ENCODE measurements at regions not wholly inside any gene's neighbourhood (a gene's known extent, or its start where the extent isn't known, plus 50 kb on each side); places are given as distances from the start of the nearest gene placed in this dataset.
"Not testable (repeated sequence)": the region's sequence is repeated elsewhere in the genome, so short reads cannot be mapped to it uniquely, and the experiment has no call there.

DNA sequence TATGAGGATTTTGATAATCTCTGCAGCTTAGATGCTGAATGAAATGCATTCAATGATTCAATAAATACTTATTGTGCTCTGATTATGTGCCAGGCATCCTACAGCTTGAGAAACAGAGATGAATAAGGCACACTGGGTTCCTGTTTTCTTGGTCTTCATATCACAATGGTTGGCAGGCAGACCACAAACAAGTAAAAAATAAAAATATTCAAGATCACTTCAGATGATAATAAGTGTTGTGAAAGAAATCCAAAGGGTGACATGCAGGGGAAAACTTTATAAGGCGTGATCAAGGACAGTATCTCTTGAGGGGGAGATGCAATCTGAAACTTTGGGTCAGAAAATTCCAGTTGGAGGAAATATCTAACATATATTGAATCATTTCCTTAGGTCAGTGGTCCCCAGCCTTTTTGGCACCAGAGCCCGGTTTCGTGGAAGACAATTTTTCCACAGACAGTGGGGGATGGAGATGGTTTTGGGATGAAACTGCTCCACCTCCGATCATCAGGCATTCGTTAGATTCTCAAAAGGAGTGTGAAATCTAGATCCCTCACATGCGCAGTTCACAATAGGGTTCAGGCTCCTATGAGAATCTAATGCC, 73.7 kb upstream of the RAP1B start:
- H3K27ac Mint-ChIP-seq (ENCODE audit: unreplicated experiment): no peak overlapping the region
- no peaks in the 10 kb centered on the region for H3K36me3 Mint-ChIP-seq (ENCODE audit: low read depth)
- no peak overlapping the region for H3K4me3 Mint-ChIP-seq
- TF ChIP-seq, protein P1, sequence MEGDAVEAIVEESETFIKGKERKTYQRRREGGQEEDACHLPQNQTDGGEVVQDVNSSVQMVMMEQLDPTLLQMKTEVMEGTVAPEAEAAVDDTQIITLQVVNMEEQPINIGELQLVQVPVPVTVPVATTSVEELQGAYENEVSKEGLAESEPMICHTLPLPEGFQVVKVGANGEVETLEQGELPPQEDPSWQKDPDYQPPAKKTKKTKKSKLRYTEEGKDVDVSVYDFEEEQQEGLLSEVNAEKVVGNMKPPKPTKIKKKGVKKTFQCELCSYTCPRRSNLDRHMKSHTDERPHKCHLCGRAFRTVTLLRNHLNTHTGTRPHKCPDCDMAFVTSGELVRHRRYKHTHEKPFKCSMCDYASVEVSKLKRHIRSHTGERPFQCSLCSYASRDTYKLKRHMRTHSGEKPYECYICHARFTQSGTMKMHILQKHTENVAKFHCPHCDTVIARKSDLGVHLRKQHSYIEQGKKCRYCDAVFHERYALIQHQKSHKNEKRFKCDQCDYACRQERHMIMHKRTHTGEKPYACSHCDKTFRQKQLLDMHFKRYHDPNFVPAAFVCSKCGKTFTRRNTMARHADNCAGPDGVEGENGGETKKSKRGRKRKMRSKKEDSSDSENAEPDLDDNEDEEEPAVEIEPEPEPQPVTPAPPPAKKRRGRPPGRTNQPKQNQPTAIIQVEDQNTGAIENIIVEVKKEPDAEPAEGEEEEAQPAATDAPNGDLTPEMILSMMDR (conservative IDR thresholded peaks at IDR 0.05): no peak
- peaks cover 8% of the 10 kb centered on the region for H3K4me1 Mint-ChIP-seq
- peaks cover 5% of the 10 kb centered on the region for H3K9me3 Mint-ChIP-seq
- no peak for DNase-seq (ENCODE audit: low read depth, low spot score)
- no peaks in the 10 kb centered on the region for H3K27me3 Mint-ChIP-seq (ENCODE audit: low read depth)

DNA sequence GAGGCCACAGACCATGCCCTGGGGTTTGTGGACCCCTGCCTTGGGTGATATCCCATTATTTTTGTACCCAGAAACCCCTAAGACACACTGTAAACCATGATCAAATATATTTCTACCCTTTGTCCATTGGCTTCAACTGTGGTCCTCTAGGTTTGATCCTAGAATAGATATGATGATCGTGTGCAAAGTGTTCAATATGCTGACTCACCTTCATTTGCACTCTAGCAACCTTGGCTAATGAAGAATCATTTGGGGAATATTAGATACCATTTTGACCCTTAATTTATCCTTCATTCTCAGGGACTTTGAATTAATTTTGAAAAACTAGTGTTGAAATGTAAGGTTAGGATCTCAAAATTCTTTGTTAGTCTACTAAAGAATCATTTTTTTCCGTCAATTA, 73.1 kb upstream of the RAP1B start:
- peaks cover 8% of the 10 kb centered on the region for H3K4me1 Mint-ChIP-seq
- no peaks in the 10 kb centered on the region for H3K36me3 Mint-ChIP-seq (ENCODE audit: low read depth)
- H3K27me3 Mint-ChIP-seq (ENCODE audit: low read depth): no peaks in the 10 kb centered on the region
- H3K27ac Mint-ChIP-seq (ENCODE audit: unreplicated experiment): no peak overlapping the region
- DNase-seq (ENCODE audit: low read depth, low spot score): no peak
- H3K9me3 Mint-ChIP-seq: peaks cover 5% of the 10 kb centered on the region
- no peak overlapping the region for H3K4me3 Mint-ChIP-seq
- TF ChIP-seq, protein P1 (conservative IDR thresholded peaks at IDR 0.05): no peak

DNA sequence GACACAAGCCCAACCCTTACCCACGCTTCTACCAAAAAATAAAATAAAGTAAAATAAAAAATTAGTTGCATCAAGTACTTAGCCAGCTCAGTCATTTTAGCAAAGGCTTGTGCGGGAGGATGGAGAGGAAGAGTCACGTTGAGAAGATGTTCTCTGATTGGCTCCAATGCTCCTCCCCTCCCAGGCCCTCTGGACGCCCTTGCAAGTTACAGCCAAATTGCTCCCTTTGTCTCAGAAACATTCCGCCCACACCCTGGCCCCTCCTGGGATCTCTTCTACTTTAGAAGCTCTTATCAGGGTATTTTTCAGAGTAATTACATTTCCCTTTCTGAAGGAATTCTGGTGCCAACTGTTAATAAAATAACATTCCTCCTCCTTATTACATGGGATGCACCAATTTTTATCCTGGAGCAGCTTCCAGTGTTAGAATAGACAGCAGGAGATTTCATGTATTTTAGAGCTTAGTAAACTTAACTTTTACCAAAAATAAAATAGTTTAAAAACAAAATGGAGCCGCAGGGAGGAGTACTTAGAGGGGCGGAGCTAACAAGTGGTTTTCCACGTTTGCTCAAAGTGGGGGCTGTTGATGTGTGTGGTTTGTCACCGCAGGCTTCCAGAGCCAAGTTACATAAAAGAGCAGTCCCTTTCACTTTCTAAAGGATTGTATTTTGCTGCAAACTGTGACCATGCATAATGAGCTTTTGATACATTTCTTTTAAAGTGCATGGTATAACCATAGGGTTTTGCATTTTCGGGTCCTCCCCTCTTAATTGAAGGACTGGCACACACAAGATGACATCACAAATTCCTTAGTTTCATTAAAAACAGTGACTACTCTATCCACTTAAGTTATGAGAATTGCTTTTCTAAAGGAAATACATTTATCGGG, 71.7 kb upstream of the RAP1B start:
- no peak overlapping the region for H3K27ac Mint-ChIP-seq (ENCODE audit: unreplicated experiment)
- peaks cover 5% of the 10 kb centered on the region for H3K9me3 Mint-ChIP-seq
- H3K4me1 Mint-ChIP-seq: peaks cover 8% of the 10 kb centered on the region
- H3K4me3 Mint-ChIP-seq: no peak overlapping the region
- no peak for DNase-seq (ENCODE audit: low read depth, low spot score)
- TF ChIP-seq, protein P1 (conservative IDR thresholded peaks at IDR 0.05): no peak
- no peaks in the 10 kb centered on the region for H3K36me3 Mint-ChIP-seq (ENCODE audit: low read depth)
- no peaks in the 10 kb centered on the region for H3K27me3 Mint-ChIP-seq (ENCODE audit: low read depth)

DNA sequence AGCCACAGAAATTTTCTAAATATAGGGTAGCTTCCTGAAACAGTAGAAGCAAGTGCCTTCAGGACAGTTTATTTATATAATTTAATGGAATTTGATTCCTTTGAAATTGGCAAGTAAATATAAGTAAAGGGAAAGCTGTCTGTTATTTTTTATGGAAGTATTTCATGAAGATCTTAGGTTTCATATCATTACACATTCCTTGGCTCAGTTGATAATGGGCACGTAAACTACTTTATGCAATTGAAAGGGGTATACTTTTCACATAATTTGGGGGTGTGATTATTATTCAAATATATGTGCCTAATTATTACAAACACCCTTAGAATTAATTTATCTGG, 71.1 kb upstream of the RAP1B start:
- Mint-ChIP-seq H3K27ac (ENCODE audit: unreplicated experiment) (no peak overlapping the region), H3K4me3 (no peak overlapping the region), H3K4me1 (peaks cover 8% of the 10 kb centered on the region), H3K27me3 (ENCODE audit: low read depth) (no peaks in the 10 kb centered on the region), H3K9me3 (peaks cover 5% of the 10 kb centered on the region), H3K36me3 (ENCODE audit: low read depth) (no peaks in the 10 kb centered on the region)
- DNase-seq (ENCODE audit: low read depth, low spot score): no peak
- TF ChIP-seq, protein P1 (conservative IDR thresholded peaks at IDR 0.05): no peak

DNA sequence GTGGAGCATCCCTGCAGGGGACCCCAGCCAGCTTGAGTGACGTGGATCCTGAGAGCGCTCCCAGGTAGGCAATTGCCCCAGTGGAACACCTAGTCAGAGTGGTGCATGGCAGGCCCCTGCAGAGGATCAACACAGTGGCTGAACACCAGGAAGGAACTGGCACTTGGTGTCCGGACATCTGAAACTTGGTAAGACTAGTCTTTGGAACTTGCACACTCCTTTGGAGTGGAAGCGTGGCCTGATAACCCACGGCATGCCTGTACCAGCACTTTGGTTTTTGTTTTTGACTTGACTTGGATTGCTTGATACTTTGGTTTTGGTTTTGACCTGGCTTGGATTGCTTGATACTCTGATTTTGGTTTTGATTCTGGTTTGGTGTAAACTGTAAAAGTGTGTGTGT, 69.9 kb upstream of the RAP1B start:
- H3K4me3 Mint-ChIP-seq; H3K4me1 Mint-ChIP-seq; H3K27ac Mint-ChIP-seq (ENCODE audit: unreplicated experiment); H3K36me3 Mint-ChIP-seq (ENCODE audit: low read depth); H3K27me3 Mint-ChIP-seq (ENCODE audit: low read depth); H3K9me3 Mint-ChIP-seq; DNase-seq (ENCODE audit: low read depth, low spot score): not testable (repeated sequence)

DNA sequence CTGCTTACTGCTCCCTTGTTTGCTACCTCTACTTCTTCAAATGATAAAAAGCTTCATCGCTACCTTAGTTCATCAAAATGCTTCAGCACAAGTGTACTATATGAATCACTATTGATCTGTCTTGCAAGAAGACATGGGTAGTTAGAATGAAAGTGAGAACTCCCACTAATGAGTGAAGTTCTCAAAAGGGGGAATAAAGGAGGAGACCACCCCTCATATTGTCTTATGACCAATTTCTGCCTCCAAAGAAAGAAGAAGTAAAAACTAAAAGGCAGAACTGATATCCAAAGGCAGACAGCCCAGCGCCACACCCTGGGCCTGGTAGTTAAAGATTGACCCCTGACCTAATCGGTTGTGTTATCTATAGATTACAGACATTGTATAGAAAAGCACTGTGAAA, 63.4 kb upstream of the RAP1B start:
- H3K4me3 Mint-ChIP-seq: not testable (repeated sequence)

DNA sequence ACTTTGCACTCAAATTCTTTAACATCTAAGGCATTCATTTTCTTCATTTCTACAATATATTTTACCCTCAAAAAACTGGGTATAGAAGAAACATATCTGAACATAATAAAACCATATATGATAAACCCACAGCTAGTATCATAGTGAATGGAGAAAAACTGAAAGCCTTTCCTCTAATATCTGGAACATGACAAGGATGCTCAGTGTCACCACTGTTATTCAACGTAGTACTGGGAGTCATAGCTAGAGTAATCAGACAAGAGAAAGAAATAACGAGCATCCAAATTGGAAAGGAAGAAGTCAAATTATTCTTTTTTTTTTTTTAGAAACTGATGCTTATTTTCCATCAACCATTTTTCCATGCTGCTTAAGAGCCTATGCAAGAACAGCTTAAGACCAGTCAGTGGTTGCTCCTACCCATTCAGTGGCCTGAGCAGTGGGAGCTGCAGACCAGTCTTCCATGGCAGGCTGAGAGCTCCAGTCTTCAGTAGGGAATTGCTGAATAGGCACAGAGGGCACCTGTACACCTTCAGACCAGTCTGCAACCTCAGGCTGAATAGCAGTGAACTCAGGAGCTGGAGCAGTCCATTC, 58.0 kb upstream of the RAP1B start:
- H3K36me3 Mint-ChIP-seq (ENCODE audit: low read depth); DNase-seq (ENCODE audit: low read depth, low spot score); H3K27ac Mint-ChIP-seq (ENCODE audit: unreplicated experiment); H3K9me3 Mint-ChIP-seq; H3K4me1 Mint-ChIP-seq; H3K4me3 Mint-ChIP-seq: not testable (repeated sequence)
- H3K27me3 Mint-ChIP-seq (ENCODE audit: low read depth): peaks cover 16% of the 10 kb centered on the region

More for the DNA sequence above, 63.4 kb upstream of the RAP1B start:
- not testable (repeated sequence) for H3K9me3 Mint-ChIP-seq; H3K27ac Mint-ChIP-seq (ENCODE audit: unreplicated experiment); H3K36me3 Mint-ChIP-seq (ENCODE audit: low read depth); DNase-seq (ENCODE audit: low read depth, low spot score); H3K4me1 Mint-ChIP-seq; H3K27me3 Mint-ChIP-seq (ENCODE audit: low read depth)
